ENCODE measurements at regions not wholly inside any gene's neighbourhood (a gene's known extent, or its start where the extent isn't known, plus 50 kb on each side); places are given as distances from the start of the nearest gene placed in this dataset.

GRCh38 chr14:21993837-21994236 lies 320.2 kb upstream of the OR4E1 start:
- TF ChIP-seq, protein P1, sequence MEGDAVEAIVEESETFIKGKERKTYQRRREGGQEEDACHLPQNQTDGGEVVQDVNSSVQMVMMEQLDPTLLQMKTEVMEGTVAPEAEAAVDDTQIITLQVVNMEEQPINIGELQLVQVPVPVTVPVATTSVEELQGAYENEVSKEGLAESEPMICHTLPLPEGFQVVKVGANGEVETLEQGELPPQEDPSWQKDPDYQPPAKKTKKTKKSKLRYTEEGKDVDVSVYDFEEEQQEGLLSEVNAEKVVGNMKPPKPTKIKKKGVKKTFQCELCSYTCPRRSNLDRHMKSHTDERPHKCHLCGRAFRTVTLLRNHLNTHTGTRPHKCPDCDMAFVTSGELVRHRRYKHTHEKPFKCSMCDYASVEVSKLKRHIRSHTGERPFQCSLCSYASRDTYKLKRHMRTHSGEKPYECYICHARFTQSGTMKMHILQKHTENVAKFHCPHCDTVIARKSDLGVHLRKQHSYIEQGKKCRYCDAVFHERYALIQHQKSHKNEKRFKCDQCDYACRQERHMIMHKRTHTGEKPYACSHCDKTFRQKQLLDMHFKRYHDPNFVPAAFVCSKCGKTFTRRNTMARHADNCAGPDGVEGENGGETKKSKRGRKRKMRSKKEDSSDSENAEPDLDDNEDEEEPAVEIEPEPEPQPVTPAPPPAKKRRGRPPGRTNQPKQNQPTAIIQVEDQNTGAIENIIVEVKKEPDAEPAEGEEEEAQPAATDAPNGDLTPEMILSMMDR (IDR thresholded peaks at IDR 0.05; ENCODE audit: insufficient read depth, low read length, missing control alignments), result no peak
- ChIA-PET POLR2A (no interaction called here), CTCF (no interaction called here)
- DNase-seq (ENCODE audit: low read depth, low spot score), result no peak
- no peak overlapping the region for H3K4me3 ChIP-seq (ENCODE audit: low read depth, low read length)

DNA sequence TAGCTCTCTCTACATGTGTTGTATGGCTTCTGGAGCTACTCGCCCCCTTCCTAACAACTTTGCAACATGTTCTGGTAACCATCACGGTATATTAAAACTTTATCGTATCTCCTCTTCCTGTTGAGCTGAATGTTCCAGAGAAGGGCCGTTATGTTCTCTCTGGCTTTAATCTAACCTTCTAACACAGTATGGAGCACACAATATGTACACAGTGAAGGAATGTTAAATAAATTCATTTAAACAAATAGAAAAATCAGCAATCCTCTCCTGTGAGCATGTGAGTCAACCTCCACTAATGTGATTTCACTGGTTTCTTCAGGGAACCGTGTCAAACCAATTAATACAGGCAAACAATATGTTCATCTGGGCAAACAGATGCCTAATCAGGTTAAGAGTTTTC lies 319.5 kb upstream of the OR4E1 start:
- TF ChIP-seq, protein P1 (IDR thresholded peaks at IDR 0.05; ENCODE audit: insufficient read depth, low read length, missing control alignments), result no peak
- H3K4me3 ChIP-seq (ENCODE audit: low read depth, low read length), result no peak overlapping the region
- no peak for DNase-seq (ENCODE audit: low read depth, low spot score)
- ChIA-PET POLR2A (no interaction called here), CTCF (no interaction called here)

DNA sequence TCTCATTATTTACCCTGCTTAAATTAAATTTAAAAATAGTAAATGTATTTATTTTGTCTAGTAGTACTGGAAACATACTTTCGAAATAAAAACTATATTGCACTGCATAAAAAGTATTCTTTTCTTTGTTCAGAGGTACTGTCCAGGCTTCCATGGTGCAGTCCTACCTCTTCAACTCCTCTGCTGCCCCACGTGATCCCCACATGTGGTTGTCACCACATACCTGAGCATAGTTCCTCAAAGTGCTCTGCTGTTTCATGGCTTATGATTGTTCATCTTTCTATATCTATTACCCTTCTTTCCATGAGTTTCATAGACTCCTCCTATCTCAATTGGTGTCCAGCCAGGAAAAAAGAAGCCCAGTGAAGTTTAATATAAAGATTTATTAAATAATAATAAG lies 317.5 kb upstream of the OR4E1 start:
- TF ChIP-seq, protein P1 (IDR thresholded peaks at IDR 0.05; ENCODE audit: insufficient read depth, low read length, missing control alignments), result no peak
- no peak for DNase-seq (ENCODE audit: low read depth, low spot score)
- ChIA-PET CTCF (no interaction called here), POLR2A (no interaction called here)
- no peak overlapping the region for H3K4me3 ChIP-seq (ENCODE audit: low read depth, low read length)

- DNase-seq (ENCODE audit: low read depth, low spot score), result no peak
- POLR2A ChIA-PET, result no interaction called here
- TF ChIP-seq, protein P1 (IDR thresholded peaks at IDR 0.05; ENCODE audit: insufficient read depth, low read length, missing control alignments), result no peak
- H3K4me3 ChIP-seq (ENCODE audit: low read depth, low read length), result no peak overlapping the region
- CTCF ChIA-PET, result no interaction called here
Observed at GRCh38 chr14:21990116-21990515, 316.5 kb upstream of the OR4E1 start.

GRCh38 chr14:21989090-21989489 lies 315.5 kb upstream of the OR4E1 start:
- POLR2A ChIA-PET, result no interaction called here

GRCh38 chr14:21988413-21988812 lies 314.8 kb upstream of the OR4E1 start:
- POLR2A ChIA-PET, result no interaction called here
- CTCF ChIA-PET, result interaction anchor here (0.6 kb wide), 1 partner anchor 11 kb away, joined by 3 read pairs; no protein-coding TSS in a partner anchor
- DNase-seq (ENCODE audit: low read depth, low spot score), result no peak
- TF ChIP-seq, protein P1 (IDR thresholded peaks at IDR 0.05; ENCODE audit: insufficient read depth, low read length, missing control alignments), result no peak
- H3K4me3 ChIP-seq (ENCODE audit: low read depth, low read length), result no peak overlapping the region

More at GRCh38 chr14:21989090-21989489, 315.5 kb upstream of the OR4E1 start:
- TF ChIP-seq, protein P1 (IDR thresholded peaks at IDR 0.05; ENCODE audit: insufficient read depth, low read length, missing control alignments), result no peak
- no peak overlapping the region for H3K4me3 ChIP-seq (ENCODE audit: low read depth, low read length)
- CTCF ChIA-PET, result no interaction called here
- no peak for DNase-seq (ENCODE audit: low read depth, low spot score)
